CD4-positive, alpha-beta T cell treated with Interleukin-17A for 4 hours (primary cell): ENCODE measurements at regions not wholly inside any gene's neighbourhood (a gene's known extent, or its start where the extent isn't known, plus 50 kb on each side); places are given as distances from the start of the nearest gene placed in this dataset.
"Not testable (repeated sequence)": the region's sequence is repeated elsewhere in the genome, so short reads cannot be mapped to it uniquely, and the experiment has no call there.

ENCODE experiments used
- DNase-seq: peaks from one replicate; pipeline ENCODE4 v3.0.0-alpha.2; 2020; ENCODE audit warnings: mixed read lengths

DNA sequence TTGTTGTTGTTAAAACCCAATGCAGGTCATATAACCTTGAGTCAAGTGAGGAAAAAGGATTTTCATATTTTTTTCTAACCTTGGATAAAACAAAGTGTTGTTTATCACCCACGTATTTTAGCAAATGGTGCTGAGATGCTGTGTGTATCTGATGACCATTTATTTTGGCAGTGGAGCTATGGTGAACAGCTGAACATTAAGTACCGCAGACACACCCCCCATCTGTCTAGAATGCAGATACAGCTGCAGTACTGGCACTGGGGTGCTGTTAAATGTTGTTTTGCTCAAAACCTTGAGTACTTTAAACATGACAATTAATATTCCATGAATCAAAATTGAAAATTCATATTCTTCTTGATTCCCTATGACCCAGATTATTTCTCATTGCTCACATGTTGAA is 773.3 kb upstream of the SLC39A10 start:
- DNase-seq: no peak

- no peak for DNase-seq
These were observed 786.0 kb upstream of the SLC39A10 start for GRCh38 chr2:194870974-194871535.

DNA sequence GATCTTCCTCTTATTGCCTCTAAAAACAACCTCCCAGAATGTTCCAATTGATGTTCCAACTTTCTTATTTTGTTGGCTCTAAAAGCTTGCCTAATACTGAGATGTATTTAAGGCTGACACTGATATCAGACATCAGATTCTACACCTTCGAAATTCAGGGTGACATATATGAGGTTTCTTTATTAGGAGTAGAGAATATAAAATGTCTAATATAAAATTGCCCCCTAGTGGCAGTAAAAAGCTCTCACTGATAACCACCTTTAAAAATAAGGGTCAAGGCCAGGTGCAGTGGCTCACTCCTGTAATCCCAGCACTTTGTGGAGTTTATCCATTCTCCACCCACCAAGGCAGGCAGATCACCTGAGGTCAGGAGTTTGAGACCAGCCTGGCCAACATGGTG is 789.7 kb upstream of the SLC39A10 start:
- no peak for DNase-seq

- DNase-seq: no peak
These were observed 802.1 kb upstream of the SLC39A10 start for GRCh38 chr2:194854941-194855340.

DNA sequence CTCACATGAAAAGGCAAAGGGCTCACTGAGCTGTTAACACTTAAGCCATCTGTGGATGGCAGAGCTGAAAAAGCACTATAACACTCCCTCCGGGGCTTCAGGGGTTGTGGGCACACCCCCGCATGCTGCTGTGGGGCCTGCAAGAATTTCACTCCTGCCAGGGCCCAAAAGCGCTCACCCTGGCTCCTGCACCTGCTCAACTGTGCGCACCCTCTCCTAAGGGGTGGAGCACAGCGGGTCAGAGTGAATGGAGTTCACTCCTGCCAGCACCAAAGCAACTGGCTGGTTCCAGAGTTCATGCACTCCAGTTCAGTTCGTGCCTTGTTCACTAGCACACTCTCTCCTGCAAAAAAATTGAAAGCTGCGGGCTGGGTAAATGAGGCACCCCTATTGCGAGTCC is 814.2 kb upstream of the SLC39A10 start:
- no peak for DNase-seq

DNA sequence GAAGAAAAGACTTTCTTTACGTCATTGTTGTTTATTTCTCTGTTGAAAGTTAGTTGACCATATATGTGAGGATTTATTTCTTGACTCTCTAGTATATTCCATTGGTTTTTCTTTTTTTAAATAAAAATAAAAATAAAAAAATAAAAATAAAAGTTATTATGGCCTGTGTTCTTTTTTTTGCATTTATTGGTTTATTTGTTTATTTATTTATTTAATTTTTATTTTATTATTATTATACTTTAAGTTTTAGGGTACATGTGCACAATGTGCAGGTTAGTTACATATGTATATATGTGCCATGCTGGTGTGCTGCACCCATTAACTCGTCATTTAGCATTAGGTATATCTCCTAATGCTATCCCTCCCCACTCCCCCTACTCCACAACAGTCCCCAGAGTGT is 822.7 kb upstream of the SLC39A10 start:
- not testable (repeated sequence) for DNase-seq

DNA sequence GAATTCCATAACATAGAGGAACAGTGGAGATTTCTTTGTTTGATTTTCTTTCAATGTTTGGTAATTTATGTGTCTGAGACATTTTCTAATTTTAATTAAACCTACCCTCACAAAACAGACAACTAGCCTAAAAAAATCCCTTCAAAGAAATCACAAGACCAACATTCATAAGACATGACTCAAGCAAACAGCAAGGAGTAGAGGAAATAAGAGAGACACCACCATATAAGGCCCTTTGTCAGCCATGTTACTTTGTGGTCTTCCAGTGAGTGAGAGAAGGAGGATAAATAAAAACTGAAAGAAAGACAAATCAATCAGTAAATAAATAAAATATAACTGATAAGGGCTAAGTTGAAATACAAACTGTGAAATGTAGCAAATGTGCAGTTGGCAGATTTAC is 830.8 kb upstream of the SLC39A10 start:
- no peak for DNase-seq

DNA sequence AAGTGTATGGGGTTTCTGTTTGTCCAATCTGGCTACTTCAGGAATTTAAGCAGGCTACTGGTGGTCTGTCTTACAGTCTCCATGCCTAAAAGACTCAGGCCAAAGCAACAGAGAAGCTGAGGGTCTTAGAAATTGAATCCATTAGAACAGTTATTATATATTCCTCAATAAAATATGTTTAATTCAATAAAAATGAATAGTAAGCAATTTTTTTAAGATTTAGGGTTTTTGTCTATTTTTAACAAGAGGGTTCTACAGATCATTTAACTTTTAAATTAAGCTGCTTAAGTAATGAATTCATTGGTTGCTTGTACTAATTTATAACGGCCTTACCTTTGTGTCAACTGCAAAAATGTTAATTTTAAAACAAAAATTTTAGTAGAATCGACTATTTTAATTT is 832.6 kb upstream of the SLC39A10 start:
- DNase-seq: no peak

DNA sequence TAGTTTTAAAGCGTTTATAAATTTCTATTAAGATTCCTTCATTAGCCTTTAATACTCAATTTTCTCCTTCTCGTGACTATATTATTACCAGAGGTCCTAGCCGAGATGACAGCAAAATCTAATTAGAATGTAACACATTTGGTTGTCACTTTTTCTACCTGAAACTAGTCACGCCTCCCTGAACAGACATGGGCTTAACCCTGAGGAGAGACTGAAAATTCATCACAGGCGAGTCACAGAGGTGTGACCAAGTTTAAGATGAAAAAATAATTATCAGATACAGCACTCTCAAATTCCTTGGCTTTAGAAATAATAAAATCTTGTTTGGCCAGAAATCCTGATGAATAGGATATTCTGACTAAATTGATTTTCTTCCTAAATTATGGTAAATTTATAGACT is 834.4 kb upstream of the SLC39A10 start:
- DNase-seq: no peak

DNA sequence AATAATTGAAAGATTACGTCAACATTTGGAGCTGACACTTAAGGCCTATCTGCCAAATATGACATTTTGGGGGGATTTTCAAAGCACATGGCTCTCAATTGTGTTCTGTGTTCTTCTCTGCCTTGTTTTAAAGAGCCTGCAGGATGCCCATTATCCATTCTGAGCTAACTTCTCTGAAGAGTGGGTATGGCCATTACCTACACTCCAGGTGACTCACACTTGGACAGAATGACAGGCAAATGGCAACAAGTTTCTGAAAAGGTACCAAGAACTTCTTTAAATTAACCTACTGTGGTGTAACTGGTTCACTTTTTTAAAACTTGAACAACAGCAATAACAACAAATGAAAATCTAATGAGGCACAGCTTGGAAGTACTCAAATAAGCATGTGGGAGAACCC is 834.9 kb upstream of the SLC39A10 start:
- DNase-seq: no peak

- DNase-seq: no peak
These were observed 837.7 kb upstream of the SLC39A10 start for GRCh38 chr2:194819367-194819766.

GRCh38 chr2:194815475-194815874 is 841.6 kb upstream of the SLC39A10 start:
- DNase-seq: no peak

- no peak for DNase-seq
These were observed 854.4 kb upstream of the SLC39A10 start for GRCh38 chr2:194802589-194802988.

DNA sequence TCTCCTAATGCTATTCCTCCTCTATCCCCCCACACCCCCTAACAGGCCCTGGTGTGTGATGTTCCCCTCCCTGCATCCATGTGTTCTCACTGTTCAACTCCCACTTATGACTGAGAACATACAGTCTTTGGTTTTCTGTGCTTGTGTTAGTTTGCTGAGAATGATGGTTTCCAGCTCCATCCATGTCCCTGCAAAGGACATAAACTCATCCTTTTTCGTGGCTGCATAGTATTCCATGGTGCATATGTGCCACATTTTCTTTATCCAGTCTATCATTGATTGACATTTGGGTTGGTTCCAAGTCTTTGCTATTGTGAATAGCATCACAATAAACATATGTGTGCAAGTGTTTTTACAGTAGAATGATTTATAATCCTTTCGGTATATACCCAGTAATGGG is 870.0 kb upstream of the SLC39A10 start:
- DNase-seq: not testable (repeated sequence)

GRCh38 chr2:194771394-194771793 is 885.6 kb upstream of the SLC39A10 start:
- not testable (repeated sequence) for DNase-seq

- DNase-seq: no peak
These were observed 888.0 kb upstream of the SLC39A10 start for GRCh38 chr2:194769030-194769429.

DNA sequence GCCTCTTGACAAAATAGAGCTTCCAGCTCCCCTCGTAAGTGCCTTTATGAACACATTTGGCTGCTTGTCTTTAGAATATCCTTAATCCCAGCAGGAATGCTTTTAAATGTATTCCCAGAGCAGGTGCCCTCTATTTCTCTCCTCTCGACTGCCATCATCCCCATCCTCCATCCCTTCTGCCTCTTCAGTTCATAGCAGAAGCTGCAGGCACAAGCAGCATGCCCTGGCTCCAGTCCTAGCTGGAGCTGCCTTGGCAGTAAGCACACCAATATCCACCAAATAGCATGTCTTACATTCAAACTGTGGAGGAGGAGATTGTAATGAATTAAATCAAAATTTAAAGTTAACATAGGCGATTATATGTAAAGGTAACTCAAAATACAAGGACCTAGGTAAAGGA is 891.3 kb upstream of the SLC39A10 start:
- DNase-seq: no peak

GRCh38 chr2:194750926-194751325 is 906.1 kb upstream of the SLC39A10 start:
- DNase-seq: no peak

- no peak for DNase-seq
These were observed 911.4 kb upstream of the SLC39A10 start for GRCh38 chr2:194745557-194746146.

DNA sequence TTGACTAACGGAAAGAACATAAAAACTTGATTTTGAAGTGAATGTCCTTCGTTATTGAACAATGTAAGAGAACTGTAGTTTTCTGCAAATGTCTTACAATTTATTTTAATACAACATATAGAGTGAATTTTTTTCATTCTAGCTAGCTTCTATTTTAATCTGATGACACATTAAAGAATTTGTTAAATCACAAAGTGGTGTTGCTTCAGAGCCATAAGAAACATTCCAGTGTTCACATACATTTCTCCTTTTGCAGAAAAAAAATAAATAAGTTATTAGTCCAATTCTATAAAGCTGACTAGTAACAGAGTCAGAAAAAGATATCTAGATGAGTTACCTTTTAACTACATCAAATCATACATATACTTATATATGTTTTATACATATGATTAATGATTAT is 914.3 kb upstream of the SLC39A10 start:
- no peak for DNase-seq

DNA sequence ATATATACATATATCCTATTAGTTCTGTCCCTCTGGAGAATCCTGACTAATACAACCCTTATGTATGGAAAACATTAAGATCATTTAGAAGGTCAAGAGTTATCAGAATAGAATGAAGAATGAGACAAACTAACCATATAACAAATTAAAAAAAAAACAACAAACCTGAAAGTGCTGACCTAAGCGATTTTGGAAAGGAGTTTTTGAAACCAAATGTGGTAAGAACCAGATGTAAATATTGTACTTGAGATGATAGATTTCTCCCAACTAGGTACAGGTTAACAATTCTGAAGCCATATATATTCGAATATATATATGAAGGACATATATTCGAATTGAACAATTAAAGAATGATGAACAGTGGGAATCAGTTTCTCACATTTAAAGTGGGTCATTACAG is 917.8 kb upstream of the SLC39A10 start:
- DNase-seq: no peak

GRCh38 chr2:194735837-194736542 is 921.0 kb upstream of the SLC39A10 start:
- no peak for DNase-seq

DNA sequence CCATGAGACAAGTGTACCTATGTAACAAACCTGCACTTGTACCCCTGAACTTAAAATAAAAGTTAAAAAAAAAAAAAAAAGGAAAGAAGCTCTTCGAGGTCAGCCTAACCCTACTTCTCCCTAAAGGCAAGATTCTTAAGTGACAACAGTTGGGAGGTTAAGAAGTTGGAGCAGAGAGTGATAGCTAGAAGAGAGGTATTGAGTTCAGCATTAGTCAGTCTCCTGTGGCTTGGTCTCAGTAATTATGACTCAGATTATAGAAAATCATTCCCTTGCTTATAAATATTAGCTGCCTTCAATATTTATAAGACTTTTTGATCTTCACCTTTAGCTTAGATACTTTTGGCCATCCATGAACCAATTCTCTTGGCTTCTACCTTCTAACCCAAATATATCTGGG is 926.8 kb upstream of the SLC39A10 start:
- DNase-seq: no peak

- no peak for DNase-seq
These were observed 931.9 kb upstream of the SLC39A10 start for GRCh38 chr2:194725169-194725568.

DNA sequence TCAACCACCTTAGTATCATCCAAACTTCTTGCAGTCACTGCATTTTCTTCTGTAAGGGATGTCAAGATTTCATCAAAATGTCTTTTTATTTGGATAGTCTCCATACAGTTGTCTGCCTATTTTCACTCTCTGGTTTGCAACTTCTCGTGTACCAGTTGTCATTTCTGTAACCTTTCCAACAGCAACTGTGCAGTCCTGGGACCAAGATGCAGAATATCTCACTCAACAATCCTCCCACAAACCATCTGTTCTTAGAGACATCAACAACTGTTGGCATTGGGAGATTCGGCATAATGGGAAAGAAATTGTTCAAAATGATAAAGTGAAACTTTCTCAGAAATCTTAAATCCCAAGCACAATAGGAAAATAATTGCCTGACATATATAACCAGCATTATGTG is 933.6 kb upstream of the SLC39A10 start:
- DNase-seq: no peak
